Mesendoderm (in vitro differentiated cells): ENCODE measurements at regions not wholly inside any gene's neighbourhood (a gene's known extent, or its start where the extent isn't known, plus 50 kb on each side); places are given as distances from the start of the nearest gene placed in this dataset.

Experiments
- DNase-seq: peaks from one replicate; pipeline ENCODE4 v3.0.0; 2013
- H2AK5ac ChIP-seq: 2 replicates; pipeline ENCODE4 v1.6.1; 2013; ENCODE audit warnings: low read length, inconsistent platforms
- H2BK120ac ChIP-seq: 2 replicates; pipeline ENCODE4 v1.6.1; 2013; ENCODE audit warnings: low read depth, mild to moderate bottlenecking, low read length, moderate library complexity, mixed read lengths
- H2BK15ac ChIP-seq: replicated peaks from 2 replicates; pipeline ENCODE4 v1.6.1; 2013; ENCODE audit warnings: low read depth, mild to moderate bottlenecking, moderate library complexity
- H2BK5ac ChIP-seq: 2 replicates; pipeline ENCODE4 v1.6.1; 2013; ENCODE audit warnings: low read length, inconsistent platforms
- H3K18ac ChIP-seq: 2 replicates; pipeline ENCODE4 v1.6.1; 2013; ENCODE audit warnings: mild to moderate bottlenecking, low read length, mixed read lengths
- H3K23ac ChIP-seq: one replicate; pipeline ENCODE4 v1.6.1; 2013; ENCODE audit warnings: low read length
- H3K27ac ChIP-seq: 2 replicates; pipeline ENCODE4 v1.5.1; 2013; ENCODE audit warnings: low read depth, mild to moderate bottlenecking, inconsistent platforms, low read length, moderate library complexity
- H3K27me3 ChIP-seq: 2 replicates; pipeline ENCODE4 v1.6.1; 2013; ENCODE audit warnings: low read length, control low read depth, mild to moderate bottlenecking, inconsistent platforms; ENCODE audit not compliant: insufficient read depth, poor library complexity
- H3K36me3 ChIP-seq: 2 replicates; pipeline ENCODE4 v1.6.1; 2013; ENCODE audit warnings: low read length, inconsistent platforms; ENCODE audit not compliant: control insufficient read depth, insufficient read depth
- H3K4ac ChIP-seq: one replicate; pipeline ENCODE4 v1.6.1; 2013; ENCODE audit warnings: low read depth, mild to moderate bottlenecking, low read length, moderate library complexity
- H3K4me1 ChIP-seq: 2 replicates; pipeline ENCODE4 v1.6.1; 2013; ENCODE audit warnings: low read depth, low read length, inconsistent platforms; ENCODE audit not compliant: control insufficient read depth
- H3K4me2 ChIP-seq: 2 replicates; pipeline ENCODE4 v1.6.1; 2013; ENCODE audit warnings: low read length
- H3K4me3 ChIP-seq: 2 replicates; pipeline ENCODE4 v1.5.1; 2013; ENCODE audit warnings: mild to moderate bottlenecking, low read length
- H3K56ac ChIP-seq: one replicate; pipeline ENCODE4 v1.6.1; 2013; ENCODE audit warnings: low read length
- H3K79me1 ChIP-seq: 2 replicates; pipeline ENCODE4 v1.6.1; 2013; ENCODE audit warnings: low read length, inconsistent platforms
- H3K79me2 ChIP-seq: 2 replicates; pipeline ENCODE4 v1.6.1; 2013; ENCODE audit warnings: mild to moderate bottlenecking, low read length; ENCODE audit not compliant: control insufficient read depth, insufficient read depth
- H3K9ac ChIP-seq: 2 replicates; pipeline ENCODE4 v1.6.1; 2013; ENCODE audit warnings: low read length, inconsistent platforms
- H4K5ac ChIP-seq: one replicate; pipeline ENCODE4 v1.6.1; 2013; ENCODE audit warnings: low read length
- H4K8ac ChIP-seq: one replicate; pipeline ENCODE4 v1.6.1; 2013; ENCODE audit warnings: low read depth, mild to moderate bottlenecking, control low read depth, low read length, moderate library complexity
- WGBS: extraction: QIAGEN DNeasy Blood & Tissue Kit; methylation state at CpG from one replicate; pipeline ENCODE4 v1.1.7; 2013; ENCODE audit warnings: low lambda C conversion rate, missing lambda C conversion rate; ENCODE audit not compliant: insufficient coverage; ENCODE audit errors: extremely low coverage; 5-methylcytosine and 5-hydroxymethylcytosine counted together

DNA sequence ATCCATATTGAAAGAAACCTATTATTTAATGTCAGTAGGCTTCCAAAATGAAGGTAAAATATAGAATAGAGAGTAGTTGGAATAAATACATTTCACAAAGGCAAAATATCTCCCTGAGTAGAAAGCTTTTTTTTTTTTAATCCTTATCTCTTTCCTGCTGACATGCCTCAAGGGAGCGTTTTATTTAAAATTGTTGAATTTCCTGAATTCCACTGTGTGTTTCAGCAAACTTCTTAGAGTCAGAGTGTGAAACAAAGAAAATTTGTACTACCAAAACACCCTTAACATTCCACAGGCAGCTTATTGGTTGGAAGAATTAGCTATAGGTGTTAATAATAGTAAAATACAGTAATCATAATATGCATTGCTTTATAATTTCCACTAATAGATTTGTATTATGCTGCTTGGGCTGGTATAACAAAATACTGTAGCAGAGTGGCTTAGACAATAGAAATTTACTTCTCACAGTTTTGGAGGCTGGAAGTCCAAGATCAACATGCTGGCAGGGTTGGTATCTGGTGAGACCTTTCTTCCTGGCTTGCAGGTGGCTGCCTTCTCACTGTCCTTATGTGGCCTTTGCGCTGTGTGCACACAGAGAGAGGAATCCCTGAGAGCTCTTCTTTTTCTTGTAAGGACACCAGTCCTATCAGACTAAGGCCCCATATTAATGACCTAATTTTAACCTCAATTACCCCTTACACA lies 468.4 kb upstream of the C1orf87 start:
- Histone ChIP-seq H3K18ac (no peak overlapping the region), H3K4me1 (no peaks in the 10 kb centered on the region), H4K8ac (no peak overlapping the region), H3K4ac (no peak overlapping the region), H3K79me2 (no peaks in the 10 kb centered on the region), H2BK5ac (no peak overlapping the region), H3K27ac (no peak overlapping the region), H3K36me3 (no peaks in the 10 kb centered on the region), H3K23ac (no peak overlapping the region), H3K4me3 (no peak overlapping the region), H3K27me3 (no peaks in the 10 kb centered on the region), H3K9ac (no peak overlapping the region), H3K79me1 (no peaks in the 10 kb centered on the region), H3K56ac (no peak overlapping the region), H2BK15ac (no peak overlapping the region), H4K5ac (no peak overlapping the region), H2AK5ac (no peak overlapping the region), H3K4me2 (no peak overlapping the region), H2BK120ac (no peak overlapping the region)
- DNase-seq: peak; percentile 20
- WGBS: no CpG with 5 or more reads among the region's 2 CpGs

DNA sequence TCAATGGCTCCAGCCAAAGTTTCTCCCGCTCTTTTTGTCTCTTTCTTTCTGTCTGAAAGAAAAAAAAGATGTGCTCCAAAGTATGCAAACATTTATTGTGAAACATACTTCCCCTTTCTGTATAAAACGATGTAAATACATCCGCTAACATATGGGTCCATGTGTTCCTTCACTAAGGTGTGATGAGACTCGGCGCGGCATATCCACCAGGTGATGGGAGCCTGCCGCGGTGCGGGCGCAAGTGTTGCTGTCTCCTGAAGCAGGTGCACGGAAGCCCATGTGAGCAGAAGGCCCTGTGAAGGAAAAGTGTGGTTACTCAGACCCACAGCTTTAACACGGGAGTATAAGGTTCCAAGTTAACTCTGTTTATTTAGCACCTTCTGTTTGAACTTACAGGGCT lies 466.6 kb upstream of the C1orf87 start:
- Histone ChIP-seq H3K23ac (no peak overlapping the region), H3K9ac (no peak overlapping the region), H4K5ac (no peak overlapping the region), H3K27ac (no peak overlapping the region), H2AK5ac (no peak overlapping the region), H3K36me3 (no peaks in the 10 kb centered on the region), H3K56ac (no peak overlapping the region), H3K79me1 (no peaks in the 10 kb centered on the region), H3K4me3 (no peak overlapping the region), H3K79me2 (no peaks in the 10 kb centered on the region), H3K27me3 (no peaks in the 10 kb centered on the region), H3K4ac (no peak overlapping the region), H3K4me2 (no peak overlapping the region), H2BK120ac (no peak overlapping the region), H3K4me1 (no peaks in the 10 kb centered on the region), H3K18ac (no peak overlapping the region), H2BK5ac (no peak overlapping the region), H4K8ac (no peak overlapping the region), H2BK15ac (no peak overlapping the region)
- DNase-seq: no peak
- no CpG with 5 or more reads among the region's 12 CpGs for WGBS

DNA sequence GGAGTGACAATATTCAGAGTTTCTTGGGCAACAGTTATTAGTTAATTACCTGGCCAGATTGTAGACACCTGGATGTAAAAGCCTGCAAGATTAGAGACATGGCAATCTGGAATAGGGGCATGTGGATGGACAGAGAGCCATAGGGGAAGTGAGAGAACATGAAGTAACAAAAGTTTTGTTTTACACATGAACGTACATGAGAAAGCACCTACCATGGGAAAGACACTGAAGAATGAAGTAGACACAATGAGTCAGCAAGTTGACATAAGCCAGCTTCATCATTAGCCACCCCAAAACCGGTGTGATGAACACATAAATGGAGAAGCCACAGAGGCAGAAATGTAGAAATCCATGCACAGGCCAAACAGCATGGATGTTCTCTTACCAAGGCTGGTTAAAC lies 462.1 kb upstream of the C1orf87 start:
- WGBS: no CpG with 5 or more reads among the region's 2 CpGs
- Histone ChIP-seq H2BK15ac (no peak overlapping the region), H3K4me3 (no peak overlapping the region), H3K4me2 (no peak overlapping the region), H4K8ac (no peak overlapping the region), H3K27ac (no peak overlapping the region), H3K9ac (no peak overlapping the region), H3K36me3 (no peaks in the 10 kb centered on the region), H3K4ac (no peak overlapping the region), H3K79me2 (no peaks in the 10 kb centered on the region), H2BK120ac (no peak overlapping the region), H2AK5ac (no peak overlapping the region), H3K23ac (no peak overlapping the region), H3K27me3 (no peaks in the 10 kb centered on the region), H2BK5ac (no peak overlapping the region), H3K4me1 (no peaks in the 10 kb centered on the region), H4K5ac (no peak overlapping the region), H3K56ac (no peak overlapping the region), H3K18ac (no peak overlapping the region), H3K79me1 (no peaks in the 10 kb centered on the region)
- DNase-seq: no peak

DNA sequence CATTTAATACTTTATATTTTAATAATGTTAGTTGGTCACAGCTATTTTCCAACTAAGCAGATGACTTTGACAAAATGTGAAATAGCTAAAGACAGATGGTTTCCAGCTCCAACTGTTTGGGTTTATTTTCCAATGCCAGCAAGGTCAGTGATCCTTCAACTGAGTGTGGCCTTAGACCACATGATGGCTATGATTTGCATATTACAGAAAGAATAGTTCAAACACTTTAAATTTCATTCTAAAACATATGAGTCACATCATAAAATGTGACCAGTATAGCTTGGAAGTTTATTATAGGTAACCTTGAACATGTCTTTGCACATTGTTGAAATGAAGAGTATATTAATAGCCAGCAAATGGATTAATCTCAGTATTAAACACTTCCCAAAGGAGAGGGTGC lies 454.0 kb upstream of the C1orf87 start:
- Histone ChIP-seq H3K18ac (no peak overlapping the region), H2BK15ac (no peak overlapping the region), H3K23ac (no peak overlapping the region), H3K4me2 (no peak overlapping the region), H4K5ac (no peak overlapping the region), H4K8ac (no peak overlapping the region), H2BK120ac (no peak overlapping the region), H2AK5ac (no peak overlapping the region), H3K4me1 (no peaks in the 10 kb centered on the region), H2BK5ac (no peak overlapping the region), H3K79me2 (no peaks in the 10 kb centered on the region), H3K36me3 (no peaks in the 10 kb centered on the region), H3K4me3 (no peak overlapping the region), H3K9ac (no peak overlapping the region), H3K27ac (no peak overlapping the region), H3K56ac (no peak overlapping the region), H3K4ac (no peak overlapping the region), H3K79me1 (no peaks in the 10 kb centered on the region), H3K27me3 (no peaks in the 10 kb centered on the region)
- no peak for DNase-seq

DNA sequence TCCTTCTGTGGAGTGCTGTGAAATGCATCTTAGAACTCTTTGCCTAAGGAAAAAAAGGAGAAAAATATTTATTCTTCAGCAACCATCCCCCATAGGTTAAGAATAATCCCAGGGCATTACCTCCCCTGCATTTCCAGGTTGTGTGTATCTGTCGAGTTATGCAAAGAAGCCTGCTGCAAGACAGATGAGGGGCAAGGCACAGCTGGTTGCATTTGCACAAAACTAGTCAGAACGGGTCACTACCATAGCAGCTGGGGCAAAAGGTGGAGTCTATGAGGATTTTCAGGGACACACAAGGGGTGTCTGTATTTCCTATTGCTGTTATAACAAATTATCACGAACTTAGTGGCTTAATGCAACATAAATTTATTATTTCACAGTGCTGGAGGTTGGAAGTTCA lies 443.4 kb upstream of the C1orf87 start:
- Histone ChIP-seq H4K5ac (no peak overlapping the region), H3K18ac (no peak overlapping the region), H3K4ac (no peak overlapping the region), H3K36me3 (no peaks in the 10 kb centered on the region), H3K79me2 (no peaks in the 10 kb centered on the region), H3K27ac (no peak overlapping the region), H2BK5ac (no peak overlapping the region), H3K4me1 (no peaks in the 10 kb centered on the region), H3K4me2 (no peak overlapping the region), H3K4me3 (no peak overlapping the region), H4K8ac (no peak overlapping the region), H3K56ac (no peak overlapping the region), H3K9ac (no peak overlapping the region), H3K79me1 (no peaks in the 10 kb centered on the region), H3K27me3 (no peaks in the 10 kb centered on the region), H2BK15ac (no peak overlapping the region), H2BK120ac (no peak overlapping the region), H2AK5ac (no peak overlapping the region), H3K23ac (no peak overlapping the region)
- no peak for DNase-seq
- no CpG with 5 or more reads among the region's 3 CpGs for WGBS

DNA sequence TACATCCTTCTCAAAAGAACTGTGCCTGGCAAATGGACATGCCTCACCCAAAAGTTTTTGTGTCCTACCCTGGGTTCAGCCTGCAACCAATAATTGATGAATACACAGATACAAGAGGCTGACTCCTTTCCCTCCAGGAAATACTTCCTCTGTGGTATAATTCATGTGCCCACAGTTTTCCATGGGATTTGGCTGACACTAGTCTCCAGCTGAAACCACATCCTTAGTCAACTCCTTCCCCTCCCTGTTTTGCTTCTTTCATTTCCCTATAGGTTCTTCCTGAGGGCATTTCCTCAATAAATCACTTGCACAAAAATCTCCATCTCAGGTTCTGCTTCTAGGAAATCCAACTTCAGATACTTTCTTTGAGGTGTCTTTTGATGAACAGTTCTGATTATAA lies 436.6 kb upstream of the C1orf87 start:
- Histone ChIP-seq H4K8ac (no peak overlapping the region), H3K36me3 (no peaks in the 10 kb centered on the region), H2BK5ac (no peak overlapping the region), H2BK15ac (no peak overlapping the region), H2BK120ac (no peak overlapping the region), H3K27me3 (no peaks in the 10 kb centered on the region), H3K56ac (no peak overlapping the region), H3K79me2 (no peaks in the 10 kb centered on the region), H3K18ac (no peak overlapping the region), H2AK5ac (no peak overlapping the region), H3K4ac (no peak overlapping the region), H3K4me2 (no peak overlapping the region), H3K23ac (no peak overlapping the region), H3K4me1 (no peaks in the 10 kb centered on the region), H4K5ac (no peak overlapping the region), H3K79me1 (no peaks in the 10 kb centered on the region), H3K9ac (no peak overlapping the region), H3K4me3 (no peak overlapping the region), H3K27ac (no peak overlapping the region)
- no peak for DNase-seq
